GM12872 (cell line): ENCODE measurements at regions not wholly inside any gene's neighbourhood (a gene's known extent, or its start where the extent isn't known, plus 50 kb on each side); places are given as distances from the start of the nearest gene placed in this dataset.

Experiments
- TF ChIP-seq, protein P1 (sequence below): IDR thresholded peaks from 3 replicates; pipeline ENCODE4 v1.5.1; 2011; ENCODE audit warnings: low read depth, mild to moderate bottlenecking, low read length, moderate library complexity; ENCODE audit not compliant: insufficient read depth

DNA sequence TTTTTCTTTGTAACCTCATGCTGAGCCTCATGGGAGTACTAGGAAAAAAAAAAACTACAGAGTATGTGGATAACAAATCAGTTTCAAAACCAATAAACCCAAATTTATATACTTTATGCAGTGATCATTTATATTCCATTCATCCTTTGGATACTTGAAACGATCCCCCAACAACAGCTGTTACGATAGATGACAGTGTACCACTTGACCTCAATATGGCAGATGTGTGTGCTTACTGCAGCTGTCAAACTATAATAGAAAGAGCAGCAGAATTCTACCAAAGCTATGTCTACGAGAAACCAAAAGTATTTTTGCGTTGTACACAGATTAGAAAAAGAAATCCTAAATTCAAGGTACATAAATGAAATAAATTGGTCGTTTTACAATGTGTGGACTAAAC, 337.8 kb downstream of the PDGFC start:
- TF ChIP-seq, protein P1, sequence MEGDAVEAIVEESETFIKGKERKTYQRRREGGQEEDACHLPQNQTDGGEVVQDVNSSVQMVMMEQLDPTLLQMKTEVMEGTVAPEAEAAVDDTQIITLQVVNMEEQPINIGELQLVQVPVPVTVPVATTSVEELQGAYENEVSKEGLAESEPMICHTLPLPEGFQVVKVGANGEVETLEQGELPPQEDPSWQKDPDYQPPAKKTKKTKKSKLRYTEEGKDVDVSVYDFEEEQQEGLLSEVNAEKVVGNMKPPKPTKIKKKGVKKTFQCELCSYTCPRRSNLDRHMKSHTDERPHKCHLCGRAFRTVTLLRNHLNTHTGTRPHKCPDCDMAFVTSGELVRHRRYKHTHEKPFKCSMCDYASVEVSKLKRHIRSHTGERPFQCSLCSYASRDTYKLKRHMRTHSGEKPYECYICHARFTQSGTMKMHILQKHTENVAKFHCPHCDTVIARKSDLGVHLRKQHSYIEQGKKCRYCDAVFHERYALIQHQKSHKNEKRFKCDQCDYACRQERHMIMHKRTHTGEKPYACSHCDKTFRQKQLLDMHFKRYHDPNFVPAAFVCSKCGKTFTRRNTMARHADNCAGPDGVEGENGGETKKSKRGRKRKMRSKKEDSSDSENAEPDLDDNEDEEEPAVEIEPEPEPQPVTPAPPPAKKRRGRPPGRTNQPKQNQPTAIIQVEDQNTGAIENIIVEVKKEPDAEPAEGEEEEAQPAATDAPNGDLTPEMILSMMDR, result no peak

DNA sequence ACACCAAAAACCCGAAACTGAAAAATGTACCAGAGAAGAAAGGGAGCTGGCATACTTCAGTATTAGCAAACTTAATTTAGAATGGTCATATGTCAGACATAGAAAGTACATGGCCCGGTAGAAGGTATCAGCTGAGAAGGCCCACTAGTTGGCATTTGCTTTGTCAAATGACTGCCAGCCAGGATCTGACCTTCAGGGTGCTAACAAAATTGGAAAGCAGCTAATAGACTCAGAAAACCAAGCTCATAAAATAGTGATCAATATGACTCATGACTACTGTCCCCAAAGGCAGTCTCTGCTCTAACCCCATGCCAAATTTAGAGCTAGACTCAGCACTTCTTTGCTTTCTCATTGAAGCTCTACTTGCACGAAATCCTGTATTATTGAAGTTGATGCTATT, 342.7 kb downstream of the PDGFC start:
- TF ChIP-seq, protein P1, result no peak

DNA sequence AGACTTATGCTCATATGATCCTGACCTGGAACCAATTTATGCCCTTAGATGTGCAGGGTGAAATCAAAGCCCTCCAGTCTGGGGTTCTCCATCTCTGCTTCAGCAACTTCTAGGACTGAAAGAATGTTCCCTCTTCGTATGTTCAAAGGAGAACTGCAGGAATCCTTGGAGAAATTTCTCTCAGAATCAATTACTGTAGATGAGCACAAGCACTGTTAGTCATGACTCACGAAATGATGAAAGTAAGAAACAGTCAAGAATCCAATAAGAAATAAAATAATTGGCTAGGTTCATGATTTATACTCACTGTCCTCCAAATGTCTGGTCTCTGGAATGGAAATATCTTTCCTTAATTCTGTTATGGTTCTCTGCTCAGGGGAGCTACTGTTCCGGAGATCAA, 348.2 kb downstream of the PDGFC start:
- TF ChIP-seq, protein P1, result no peak

DNA sequence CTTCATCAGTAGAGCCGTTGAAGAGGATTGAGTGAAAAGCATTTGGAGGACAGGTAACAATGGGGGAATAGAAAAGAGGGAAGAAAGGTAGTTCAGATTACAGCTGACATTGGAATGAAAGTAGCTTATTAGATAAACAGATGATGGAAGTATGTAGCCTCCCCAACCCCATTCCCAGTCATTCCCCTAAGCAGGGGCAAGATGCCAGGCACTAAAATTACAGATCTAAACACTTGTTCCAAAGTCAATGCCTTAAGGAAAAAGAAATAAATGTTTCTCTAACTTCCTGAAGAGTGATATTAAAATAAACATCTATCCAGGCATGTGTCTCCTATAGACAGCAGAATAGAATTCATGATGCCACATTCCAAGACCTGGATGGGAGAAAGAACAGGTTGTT, 350.8 kb downstream of the PDGFC start:
- TF ChIP-seq, protein P1, result no peak

DNA sequence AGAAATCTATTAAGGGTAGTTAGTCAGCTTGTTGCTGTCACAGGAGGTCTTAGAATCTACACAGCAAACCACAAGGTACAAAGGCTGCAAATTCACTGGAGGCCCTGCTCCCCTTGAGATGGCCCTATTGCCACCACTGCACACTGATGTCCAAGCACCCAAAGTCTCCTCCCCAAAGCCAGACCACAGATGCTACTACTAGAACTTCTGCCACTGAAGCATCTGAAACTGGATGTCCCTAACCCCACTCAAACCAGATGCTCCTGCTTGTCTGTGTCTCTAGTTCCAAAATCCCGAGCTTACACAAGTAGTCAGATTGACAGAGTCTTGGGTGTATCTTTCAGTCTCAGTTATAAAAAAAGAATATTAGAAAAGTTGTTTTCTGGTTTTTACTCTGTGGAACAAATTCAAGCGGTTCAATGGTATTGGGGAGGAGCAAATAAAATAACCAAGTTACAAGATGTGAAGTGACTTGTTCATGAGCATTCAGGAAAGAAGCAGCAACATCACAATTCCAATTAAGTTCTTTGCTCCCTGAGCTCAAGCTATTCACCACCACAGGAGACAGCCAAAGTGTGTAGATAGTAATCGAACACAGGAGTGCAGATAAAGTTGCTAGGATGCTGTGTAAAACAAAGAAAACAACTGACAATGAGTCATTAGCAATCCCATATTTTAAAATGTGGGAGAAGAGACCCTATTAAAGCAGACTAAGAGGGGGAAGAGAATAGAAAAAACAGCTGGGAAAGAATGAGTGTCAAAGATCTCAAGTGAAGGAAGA, 352.3 kb downstream of the PDGFC start:
- TF ChIP-seq, protein P1, result no peak

DNA sequence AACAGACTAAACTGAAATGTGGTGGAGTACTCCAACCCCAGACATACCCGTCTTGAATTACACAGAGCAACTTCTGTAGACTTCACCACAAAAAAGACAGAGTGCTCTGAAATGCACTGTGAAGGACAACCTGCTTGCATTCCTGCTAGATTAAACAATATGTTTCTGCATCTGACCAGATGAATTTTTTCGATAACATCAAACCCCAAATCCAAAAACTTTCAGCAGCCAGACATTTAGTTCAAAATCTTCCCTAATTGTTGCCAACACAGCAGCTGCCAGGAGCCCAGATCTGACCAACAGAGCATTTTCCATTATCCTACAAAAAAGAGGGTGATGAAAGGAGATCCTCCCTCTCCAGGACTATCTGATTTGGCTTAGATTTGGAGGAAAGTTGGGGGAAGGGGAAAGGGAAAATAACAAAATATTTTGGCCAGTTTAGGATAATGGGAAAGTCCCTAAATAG, 356.5 kb downstream of the PDGFC start:
- TF ChIP-seq, protein P1, result no peak

DNA sequence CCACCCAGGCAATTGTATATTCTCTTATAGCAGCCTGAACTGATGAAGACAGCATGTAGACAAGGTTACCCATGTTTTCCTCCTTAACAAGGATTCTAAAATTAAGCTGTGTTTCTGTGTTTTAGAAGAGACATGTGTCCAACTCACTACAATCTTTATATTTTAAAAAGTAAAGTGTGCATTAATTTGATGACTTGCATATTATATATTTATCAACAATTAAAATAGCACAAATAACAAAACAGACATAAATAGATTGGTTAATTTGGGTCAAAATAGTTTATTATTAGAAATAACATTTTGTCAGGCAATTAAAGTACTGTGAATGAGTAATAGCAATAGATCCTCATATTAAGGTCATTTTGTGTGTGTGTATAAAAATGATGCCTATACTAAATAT, 357.1 kb downstream of the PDGFC start:
- TF ChIP-seq, protein P1, result no peak

DNA sequence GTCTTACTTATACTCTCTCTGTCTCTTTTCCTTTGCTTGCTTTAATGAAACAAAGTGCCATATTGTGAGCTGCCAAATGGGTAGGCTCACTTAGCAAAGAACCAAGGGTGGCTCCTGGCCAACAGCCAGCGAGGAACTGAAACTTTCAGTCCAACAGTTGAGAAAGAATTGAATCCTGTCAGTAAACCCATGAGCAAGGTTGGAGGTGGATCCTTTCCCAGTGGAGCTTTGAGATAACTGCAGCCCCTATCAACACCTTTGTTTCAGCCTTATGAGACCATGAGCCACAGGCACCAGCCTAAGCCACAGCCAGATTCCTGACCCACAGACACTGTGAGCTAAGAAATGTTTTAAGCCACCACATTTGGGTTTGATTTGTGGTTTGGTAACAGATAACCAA, 362.2 kb downstream of the PDGFC start:
- TF ChIP-seq, protein P1, result no peak
